ENCODE measurements at regions not wholly inside any gene's neighbourhood (a gene's known extent, or its start where the extent isn't known, plus 50 kb on each side); places are given as distances from the start of the nearest gene placed in this dataset.

- H3K4me3 ChIP-seq (ENCODE audit: control extremely low read depth in 1 of 5, extremely low read depth in 1 of 5, insufficient read depth in 1 of 5, low read depth in 2 of 5, low read length in 4 of 5): no peak overlapping the region
- peaks cover 2 to 50% (median 13%) of the 10 kb centered on the region in 3 donors for H3K9me3 ChIP-seq (ENCODE audit: control extremely low read depth in 1 of 3, control insufficient read depth in 2 of 3, insufficient read depth in 1 of 3, low read length in 2 of 3)
- ChIA-PET CTCF (no interaction called here), POLR2A (no interaction called here)
- no peaks in the 10 kb centered on the region for H4K20me1 ChIP-seq (ENCODE audit: control insufficient read depth, insufficient read depth, low read length, poor library complexity, severe bottlenecking)
- intact Hi-C loops (cut with micrococcal nuclease): no loop called here
- no peaks in the 10 kb centered on the region for H3K36me3 ChIP-seq (replicated peaks in 1 of 2; ENCODE audit: control extremely low read depth in 1 of 2, control insufficient read depth in 1 of 2, extremely low read depth in 1 of 2, insufficient read depth in 2 of 2, low read length in 1 of 2)
- no peaks in the 10 kb centered on the region for H3K27me3 ChIP-seq (replicated peaks in 1 of 4; ENCODE audit: control extremely low read depth in 1 of 4, control insufficient read depth in 3 of 4, insufficient read depth in 4 of 4, low read length in 3 of 4)
- H3K27me3 Mint-ChIP-seq: no peaks in the 10 kb centered on the region
- H3K4me3 Mint-ChIP-seq: no peak overlapping the region
- H3K4me2 ChIP-seq (replicated peaks; ENCODE audit: low read depth, low read length, poor library complexity, severe bottlenecking): no peak overlapping the region
- H3K9ac ChIP-seq (ENCODE audit: low read length): no peak overlapping the region
- WGBS (ENCODE audit: insufficient coverage): 83% methylated on average over 2 of the region's 3 CpGs
- H3K27ac ChIP-seq (ENCODE audit: low read length in 2 of 2): no peak overlapping the region
- DNase-seq (no peak), ATAC-seq (ENCODE audit: low read depth) (no peak)
- peaks cover 20% of the 10 kb centered on the region for H3K4me1 Mint-ChIP-seq
- peaks cover 3 to 32% of the 10 kb centered on the region in 2 donors for H3K4me1 ChIP-seq (ENCODE audit: control insufficient read depth in 2 of 2, insufficient read depth in 2 of 2, low read length in 2 of 2)
- peak overlapping the region; percentile 41 for H3K27ac Mint-ChIP-seq
- H2AFZ ChIP-seq (ENCODE audit: insufficient read depth, low read depth, low read length, poor library complexity, severe bottlenecking): no peak overlapping the region
- H3K79me2 ChIP-seq (ENCODE audit: control insufficient read depth, insufficient read depth, low read length): no peaks in the 10 kb centered on the region
- no peaks in the 10 kb centered on the region for H3K9me3 Mint-ChIP-seq (ENCODE audit: insufficient read depth)
- TF ChIP-seq, protein P1, sequence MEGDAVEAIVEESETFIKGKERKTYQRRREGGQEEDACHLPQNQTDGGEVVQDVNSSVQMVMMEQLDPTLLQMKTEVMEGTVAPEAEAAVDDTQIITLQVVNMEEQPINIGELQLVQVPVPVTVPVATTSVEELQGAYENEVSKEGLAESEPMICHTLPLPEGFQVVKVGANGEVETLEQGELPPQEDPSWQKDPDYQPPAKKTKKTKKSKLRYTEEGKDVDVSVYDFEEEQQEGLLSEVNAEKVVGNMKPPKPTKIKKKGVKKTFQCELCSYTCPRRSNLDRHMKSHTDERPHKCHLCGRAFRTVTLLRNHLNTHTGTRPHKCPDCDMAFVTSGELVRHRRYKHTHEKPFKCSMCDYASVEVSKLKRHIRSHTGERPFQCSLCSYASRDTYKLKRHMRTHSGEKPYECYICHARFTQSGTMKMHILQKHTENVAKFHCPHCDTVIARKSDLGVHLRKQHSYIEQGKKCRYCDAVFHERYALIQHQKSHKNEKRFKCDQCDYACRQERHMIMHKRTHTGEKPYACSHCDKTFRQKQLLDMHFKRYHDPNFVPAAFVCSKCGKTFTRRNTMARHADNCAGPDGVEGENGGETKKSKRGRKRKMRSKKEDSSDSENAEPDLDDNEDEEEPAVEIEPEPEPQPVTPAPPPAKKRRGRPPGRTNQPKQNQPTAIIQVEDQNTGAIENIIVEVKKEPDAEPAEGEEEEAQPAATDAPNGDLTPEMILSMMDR (IDR thresholded peaks at IDR 0.05): no peak
Observed at GRCh38 chr14:105935384-105935783, 409.0 kb downstream of the TMEM121 start.

- H3K27me3 ChIP-seq (replicated peaks in 1 of 4; ENCODE audit: control extremely low read depth in 1 of 4, control insufficient read depth in 3 of 4, insufficient read depth in 4 of 4, low read length in 3 of 4): no peaks in the 10 kb centered on the region
- intact Hi-C loops (cut with micrococcal nuclease): no loop called here
- no peak overlapping the region for H3K27ac ChIP-seq (ENCODE audit: low read length in 2 of 2)
- H3K36me3 ChIP-seq (replicated peaks in 1 of 2; ENCODE audit: control extremely low read depth in 1 of 2, control insufficient read depth in 1 of 2, extremely low read depth in 1 of 2, insufficient read depth in 2 of 2, low read length in 1 of 2): no peaks in the 10 kb centered on the region
- no peaks in the 10 kb centered on the region for H4K20me1 ChIP-seq (ENCODE audit: control insufficient read depth, insufficient read depth, low read length, poor library complexity, severe bottlenecking)
- H2AFZ ChIP-seq (ENCODE audit: insufficient read depth, low read depth, low read length, poor library complexity, severe bottlenecking): no peak overlapping the region
- peaks cover 11% of the 10 kb centered on the region for H3K4me1 Mint-ChIP-seq
- TF ChIP-seq EZH2 (IDR thresholded peaks at IDR 0.05; ENCODE audit: borderline replicate concordance, insufficient read depth, low read depth, low read length, poor library complexity, severe bottlenecking): no peak
- TF ChIP-seq, protein P1 (IDR thresholded peaks at IDR 0.05): no peak
- H3K27ac Mint-ChIP-seq: no peak overlapping the region
- H3K9ac ChIP-seq (ENCODE audit: low read length): no peak overlapping the region
- no peaks in the 10 kb centered on the region for H3K9me3 Mint-ChIP-seq (ENCODE audit: insufficient read depth)
- H3K4me3 Mint-ChIP-seq: no peak overlapping the region
- H3K9me3 ChIP-seq (ENCODE audit: control extremely low read depth in 1 of 3, control insufficient read depth in 2 of 3, insufficient read depth in 1 of 3, low read length in 2 of 3): peaks cover 2 to 44% (median 9%) of the 10 kb centered on the region in 3 donors
- H3K27me3 Mint-ChIP-seq: no peaks in the 10 kb centered on the region
- CTCF ChIA-PET: interaction anchor here (2.4 kb wide), 1 partner anchor 9 kb away, joined by 6 read pairs; no protein-coding TSS in a partner anchor
- DNase-seq: no peak
- no peaks in the 10 kb centered on the region for H3K79me2 ChIP-seq (ENCODE audit: control insufficient read depth, insufficient read depth, low read length)
- peaks cover 4 to 26% of the 10 kb centered on the region in 2 donors for H3K4me1 ChIP-seq (ENCODE audit: control insufficient read depth in 2 of 2, insufficient read depth in 2 of 2, low read length in 2 of 2)
- ATAC-seq (ENCODE audit: low read depth): no peak
- WGBS (ENCODE audit: insufficient coverage): 96% methylated on average over 4 of the region's 11 CpGs
- no peak overlapping the region for H3K4me2 ChIP-seq (replicated peaks; ENCODE audit: low read depth, low read length, poor library complexity, severe bottlenecking)
- POLR2A ChIA-PET: no interaction called here
- H3K4me3 ChIP-seq (ENCODE audit: control extremely low read depth in 1 of 5, extremely low read depth in 1 of 5, insufficient read depth in 1 of 5, low read depth in 2 of 5, low read length in 4 of 5): no peak overlapping the region
Observed at GRCh38 chr14:105937253-105938054, 411.1 kb downstream of the TMEM121 start.
